Endodermal cell (in vitro differentiated cells): ENCODE measurements at regions not wholly inside any gene's neighbourhood (a gene's known extent, or its start where the extent isn't known, plus 50 kb on each side); places are given as distances from the start of the nearest gene placed in this dataset.

Experiments
- DNase-seq: peaks from one replicate; pipeline ENCODE4 v3.0.0-alpha.2; 2017
- H3K27ac ChIP-seq: 2 replicates; pipeline ENCODE4 v1.5.1; 2013; ENCODE audit warnings: mild to moderate bottlenecking, low read depth, low read length, moderate library complexity
- H3K27me3 ChIP-seq: 2 replicates; pipeline ENCODE4 v1.6.1; 2013; ENCODE audit warnings: mild to moderate bottlenecking, low read length, moderate library complexity; ENCODE audit not compliant: insufficient read depth, control insufficient read depth, poor library complexity, severe bottlenecking
- H3K36me3 ChIP-seq: 2 replicates; pipeline ENCODE4 v1.7.0; 2013; ENCODE audit warnings: mild to moderate bottlenecking, low read length, moderate library complexity; ENCODE audit not compliant: control insufficient read depth, insufficient read depth
- H3K4me1 ChIP-seq: one replicate; pipeline ENCODE4 v1.7.0; 2013; ENCODE audit warnings: low read length; ENCODE audit not compliant: control insufficient read depth, insufficient read depth
- H3K4me3 ChIP-seq: 2 replicates; pipeline ENCODE4 v1.5.1; 2013; ENCODE audit warnings: mild to moderate bottlenecking, low read length, moderate library complexity
- H3K9ac ChIP-seq: 2 replicates; pipeline ENCODE4 v1.6.1; 2013; ENCODE audit warnings: mild to moderate bottlenecking, low read length, moderate library complexity; ENCODE audit not compliant: poor library complexity, severe bottlenecking; ENCODE audit errors: extremely low read depth
- H3K9me3 ChIP-seq: 2 replicates; pipeline ENCODE4 v1.6.1; 2013; ENCODE audit warnings: mild to moderate bottlenecking, low read length, moderate library complexity; ENCODE audit not compliant: control insufficient read depth
- H3K27ac Mint-ChIP-seq: 2 replicates; pipeline ENCODE4 v1.8.0; 2020; ENCODE audit warnings: mixed read lengths
- H3K27me3 Mint-ChIP-seq: 2 replicates; pipeline ENCODE4 v1.8.0; 2021; ENCODE audit warnings: mild to moderate bottlenecking, mixed read lengths; ENCODE audit not compliant: insufficient read depth
- H3K36me3 Mint-ChIP-seq: 2 replicates; pipeline ENCODE4 v1.8.0; 2020; ENCODE audit warnings: low read depth, mixed read lengths
- H3K4me1 Mint-ChIP-seq: 2 replicates; pipeline ENCODE4 v1.8.0; 2020; ENCODE audit warnings: mixed read lengths
- H3K4me3 Mint-ChIP-seq: 2 replicates; pipeline ENCODE4 v1.8.0; 2020; ENCODE audit warnings: mild to moderate bottlenecking, moderate library complexity, mixed read lengths
- H3K9me3 Mint-ChIP-seq: 2 replicates; pipeline ENCODE4 v1.8.0; 2020; ENCODE audit warnings: mild to moderate bottlenecking, mixed read lengths
- CTCF ChIP-seq: fragments of 200-600 bp; sonication (generic); conservative IDR thresholded peaks from 2 replicates; pipeline ENCODE4 v1.5.0; 2021; ENCODE audit warnings: antibody characterized with exemption, mild to moderate bottlenecking
- WGBS, 2 experiments: methylation state at CpG; one replicate each; pipeline versions ENCODE4 v1.1.5 to v1.1.7; 2013; ENCODE audit warnings: missing lambda C conversion rate in 2 of 2, mixed read lengths in 1 of 2; ENCODE audit not compliant: insufficient coverage in 1 of 2, insufficient read length in 1 of 2; 5-methylcytosine and 5-hydroxymethylcytosine counted together

- no peaks in the 10 kb centered on the region for H3K9me3 Mint-ChIP-seq
- peaks cover 3% of the 10 kb centered on the region for H3K36me3 ChIP-seq
- no peak overlapping the region for H3K4me3 Mint-ChIP-seq
- no peaks in the 10 kb centered on the region for H3K27me3 Mint-ChIP-seq
- no peaks in the 10 kb centered on the region for H3K27me3 ChIP-seq
- TF ChIP-seq CTCF, result no peak
- H3K9me3 ChIP-seq, result no peaks in the 10 kb centered on the region
- no peaks in the 10 kb centered on the region for H3K36me3 Mint-ChIP-seq
- no peak overlapping the region for H3K4me3 ChIP-seq
- no peak overlapping the region for H3K27ac Mint-ChIP-seq
- no peak for DNase-seq
- no peak overlapping the region for H3K9ac ChIP-seq
- peaks cover 42% of the 10 kb centered on the region for H3K4me1 Mint-ChIP-seq
- H3K27ac ChIP-seq, result no peak overlapping the region
- H3K4me1 ChIP-seq, result peaks cover 26% of the 10 kb centered on the region
- WGBS, 2 experiments, result 90 to 98% methylated on average over 7 to 8 of the region's 8 CpGs
Observed at GRCh38 chr14:71539650-71540285, 392.5 kb upstream of the RGS6 start.

DNA sequence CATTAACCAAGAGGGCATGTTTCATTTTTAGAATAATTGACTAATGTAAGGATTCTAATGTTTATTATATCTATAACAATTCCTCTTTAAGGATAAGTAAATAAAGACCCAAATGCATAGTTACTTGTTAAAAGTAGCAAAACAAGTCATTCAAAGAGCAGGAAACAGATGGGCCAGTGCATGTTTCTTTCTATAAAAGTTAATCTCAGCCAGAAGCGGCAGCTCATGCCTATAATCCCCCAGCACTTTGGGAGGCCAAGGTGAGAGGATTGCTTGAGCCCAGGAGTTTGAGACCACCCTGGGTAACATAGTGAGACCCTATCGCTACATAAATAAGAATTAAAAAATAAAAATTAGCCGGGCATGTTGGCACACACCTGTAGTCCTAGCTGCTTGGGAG lies 391.0 kb upstream of the RGS6 start:
- peaks cover 26% of the 10 kb centered on the region for H3K4me1 ChIP-seq
- H3K4me3 ChIP-seq, result no peak overlapping the region
- no peak for DNase-seq
- no peak overlapping the region for H3K27ac ChIP-seq
- H3K4me1 Mint-ChIP-seq, result peaks cover 36% of the 10 kb centered on the region
- WGBS, 2 experiments, result 91 to 98% methylated on average over 1 to 3 of the region's 3 CpGs
- H3K4me3 Mint-ChIP-seq, result no peak overlapping the region
- no peak overlapping the region for H3K27ac Mint-ChIP-seq
- H3K9me3 ChIP-seq, result no peaks in the 10 kb centered on the region
- no peaks in the 10 kb centered on the region for H3K36me3 Mint-ChIP-seq
- TF ChIP-seq CTCF, result no peak
- no peaks in the 10 kb centered on the region for H3K27me3 ChIP-seq
- no peaks in the 10 kb centered on the region for H3K9me3 Mint-ChIP-seq
- no peaks in the 10 kb centered on the region for H3K27me3 Mint-ChIP-seq
- peaks cover 3% of the 10 kb centered on the region for H3K36me3 ChIP-seq
- no peak overlapping the region for H3K9ac ChIP-seq

DNA sequence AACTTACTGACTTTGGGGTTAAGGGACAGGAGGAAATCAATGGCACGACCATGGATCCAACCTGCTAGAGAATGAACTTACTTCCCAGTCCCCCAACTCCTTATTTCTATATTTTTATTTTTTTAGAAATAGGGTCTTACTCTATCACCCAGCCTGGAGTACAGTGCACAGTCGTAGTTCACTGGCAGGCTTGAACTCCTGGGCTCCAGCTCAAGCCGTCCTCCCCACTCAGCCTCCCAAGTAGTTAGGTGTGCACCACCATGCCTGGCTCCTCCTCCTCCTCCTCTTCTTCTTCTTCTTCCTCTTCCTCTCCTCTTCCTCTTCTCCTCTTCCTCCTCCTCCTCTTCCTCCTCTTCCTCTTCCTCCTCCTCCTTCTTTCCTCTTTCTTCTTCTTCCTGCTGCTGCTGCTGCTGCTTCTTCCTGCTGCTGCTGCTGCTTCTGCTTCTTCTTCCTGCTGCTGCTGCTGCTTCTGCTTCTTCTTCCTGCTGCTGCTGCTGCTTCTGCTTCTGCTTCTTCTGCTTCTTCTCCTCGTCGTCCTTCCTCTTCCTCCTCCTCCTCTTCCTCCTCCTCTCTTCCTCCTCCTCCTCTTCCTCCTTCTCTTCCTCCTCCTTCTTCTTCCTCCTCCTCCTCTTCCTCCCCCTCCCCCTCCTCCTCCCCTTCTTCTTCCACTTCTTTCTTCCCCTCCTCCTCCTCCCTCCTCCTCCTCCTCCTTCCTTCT lies 390.1 kb upstream of the RGS6 start:
- no peak overlapping the region for H3K27ac ChIP-seq
- Mint-ChIP-seq H3K36me3 (no peaks in the 10 kb centered on the region), H3K4me1 (peaks cover 28% of the 10 kb centered on the region), H3K9me3 (no peaks in the 10 kb centered on the region), H3K27ac (no peak overlapping the region), H3K27me3 (no peaks in the 10 kb centered on the region), H3K4me3 (no peak overlapping the region)
- peaks cover 19% of the 10 kb centered on the region for H3K4me1 ChIP-seq
- H3K27me3 ChIP-seq, result no peaks in the 10 kb centered on the region
- TF ChIP-seq CTCF, result no peak
- H3K9ac ChIP-seq, result no peak overlapping the region
- no peak overlapping the region for H3K4me3 ChIP-seq
- no peak for DNase-seq
- H3K9me3 ChIP-seq, result no peaks in the 10 kb centered on the region
- H3K36me3 ChIP-seq, result peaks cover 3% of the 10 kb centered on the region
- 82 to 91% methylated on average over 3 to 5 of the region's 5 CpGs for WGBS, 2 experiments
